Esophagus mucosa (tissue), 1 donor: ENCODE measurements at regions not wholly inside any gene's neighbourhood (a gene's known extent, or its start where the extent isn't known, plus 50 kb on each side); places are given as distances from the start of the nearest gene placed in this dataset.

Experiments used
- ATAC-seq: fragments of 200-7000 bp; cut with Tn5 transposase; one replicate; pipeline ENCODE4 v1.9.1; 2020
- donor health status: DM: yes; HTN: yes; CAD: no.

- ATAC-seq, result no peak
Observed at GRCh38 chr12:97093187-97093683, 186.2 kb downstream of the NEDD1 start.

- no peak for ATAC-seq
Observed at GRCh38 chr12:97097734-97098133, 190.7 kb downstream of the NEDD1 start.

- ATAC-seq, result no peak
Observed at GRCh38 chr12:97109441-97109840, 202.4 kb downstream of the NEDD1 start.

- ATAC-seq, result no peak
Observed at GRCh38 chr12:97112136-97112535, 205.1 kb downstream of the NEDD1 start.

- ATAC-seq, result no peak
Observed at GRCh38 chr12:97118796-97119375, 211.8 kb downstream of the NEDD1 start.

GRCh38 chr12:97127061-97127460 lies 220.0 kb downstream of the NEDD1 start:
- ATAC-seq, result no peak

GRCh38 chr12:97131220-97131981 lies 224.3 kb downstream of the NEDD1 start:
- ATAC-seq, result no peak

- ATAC-seq, result no peak
Observed at GRCh38 chr12:97132270-97132669, 225.2 kb downstream of the NEDD1 start.

- ATAC-seq, result no peak
Observed at GRCh38 chr12:97134495-97134894, 227.4 kb downstream of the NEDD1 start.

- no peak for ATAC-seq
Observed at GRCh38 chr12:97140355-97140754, 233.3 kb downstream of the NEDD1 start.

- no peak for ATAC-seq
Observed at GRCh38 chr12:97142737-97143410, 235.8 kb downstream of the NEDD1 start.

GRCh38 chr12:97148941-97149559 lies 242.0 kb downstream of the NEDD1 start:
- peak; percentile 75 for ATAC-seq

- ATAC-seq, result no peak
Observed at GRCh38 chr12:97151481-97151880, 244.4 kb downstream of the NEDD1 start.

GRCh38 chr12:97159377-97159776 lies 252.3 kb downstream of the NEDD1 start:
- ATAC-seq, result no peak

- ATAC-seq, result no peak
Observed at GRCh38 chr12:97160277-97160676, 253.2 kb downstream of the NEDD1 start.

- ATAC-seq, result no peak
Observed at GRCh38 chr12:97162173-97162572, 255.1 kb downstream of the NEDD1 start.

- no peak for ATAC-seq
Observed at GRCh38 chr12:97164936-97165335, 257.9 kb downstream of the NEDD1 start.

- no peak for ATAC-seq
Observed at GRCh38 chr12:97167598-97167997, 260.5 kb downstream of the NEDD1 start.

- no peak for ATAC-seq
Observed at GRCh38 chr12:97168804-97169203, 261.7 kb downstream of the NEDD1 start.

- no peak for ATAC-seq
Observed at GRCh38 chr12:97169889-97170567, 263.0 kb downstream of the NEDD1 start.

- no peak for ATAC-seq
Observed at GRCh38 chr12:97173688-97174410, 266.8 kb downstream of the NEDD1 start.

- no peak for ATAC-seq
Observed at GRCh38 chr12:97177481-97177880, 270.4 kb downstream of the NEDD1 start.
